ENCODE measurements at regions not wholly inside any gene's neighbourhood (a gene's known extent, or its start where the extent isn't known, plus 50 kb on each side); places are given as distances from the start of the nearest gene placed in this dataset.

DNA sequence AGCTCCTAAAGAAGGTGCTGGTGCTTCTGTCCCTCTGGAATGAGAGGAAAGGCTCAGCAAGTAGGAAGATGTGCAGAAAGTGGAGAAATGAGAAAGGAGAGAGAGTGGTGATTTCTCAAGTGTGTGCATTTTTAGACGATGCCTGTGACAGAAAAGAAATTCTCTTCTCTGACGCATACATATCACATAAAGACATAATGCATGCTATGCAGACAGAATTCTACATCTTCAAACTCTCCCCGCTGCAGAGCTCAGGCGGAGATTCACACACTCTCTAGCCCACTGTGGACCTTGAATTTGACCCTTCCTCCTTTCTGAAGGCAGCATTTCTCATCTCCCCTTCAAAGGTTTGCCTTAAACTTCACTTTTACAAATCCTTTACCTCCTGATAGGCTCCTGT lies 52.0 kb upstream of the CAMK1G start:
- H3K4me1 ChIP-seq (ENCODE audit: insufficient read depth, poor library complexity, severe bottlenecking): peaks cover 17% of the 10 kb centered on the region
- DNase-seq (ENCODE audit: low spot score) (no peak), ATAC-seq (ENCODE audit: low read depth) (no peak)
- H3K27ac ChIP-seq (ENCODE audit: poor library complexity, severe bottlenecking): peak overlapping the region; percentile 52
- H3K27me3 ChIP-seq (ENCODE audit: insufficient read depth, poor library complexity, severe bottlenecking): no peaks in the 10 kb centered on the region
- H3K36me3 ChIP-seq (ENCODE audit: low read depth): no peaks in the 10 kb centered on the region
- no peak overlapping the region for H3K4me3 ChIP-seq (ENCODE audit: severe bottlenecking)
- TF ChIP-seq, protein P1, sequence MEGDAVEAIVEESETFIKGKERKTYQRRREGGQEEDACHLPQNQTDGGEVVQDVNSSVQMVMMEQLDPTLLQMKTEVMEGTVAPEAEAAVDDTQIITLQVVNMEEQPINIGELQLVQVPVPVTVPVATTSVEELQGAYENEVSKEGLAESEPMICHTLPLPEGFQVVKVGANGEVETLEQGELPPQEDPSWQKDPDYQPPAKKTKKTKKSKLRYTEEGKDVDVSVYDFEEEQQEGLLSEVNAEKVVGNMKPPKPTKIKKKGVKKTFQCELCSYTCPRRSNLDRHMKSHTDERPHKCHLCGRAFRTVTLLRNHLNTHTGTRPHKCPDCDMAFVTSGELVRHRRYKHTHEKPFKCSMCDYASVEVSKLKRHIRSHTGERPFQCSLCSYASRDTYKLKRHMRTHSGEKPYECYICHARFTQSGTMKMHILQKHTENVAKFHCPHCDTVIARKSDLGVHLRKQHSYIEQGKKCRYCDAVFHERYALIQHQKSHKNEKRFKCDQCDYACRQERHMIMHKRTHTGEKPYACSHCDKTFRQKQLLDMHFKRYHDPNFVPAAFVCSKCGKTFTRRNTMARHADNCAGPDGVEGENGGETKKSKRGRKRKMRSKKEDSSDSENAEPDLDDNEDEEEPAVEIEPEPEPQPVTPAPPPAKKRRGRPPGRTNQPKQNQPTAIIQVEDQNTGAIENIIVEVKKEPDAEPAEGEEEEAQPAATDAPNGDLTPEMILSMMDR (IDR thresholded peaks at IDR 0.05; ENCODE audit: poor library complexity, severe bottlenecking): no peak
- no peaks in the 10 kb centered on the region for H3K9me3 ChIP-seq (ENCODE audit: severe bottlenecking)

Data from RWPE2 (cell line).